Tibial nerve (tissue), 4 donors: ENCODE measurements at regions not wholly inside any gene's neighbourhood (a gene's known extent, or its start where the extent isn't known, plus 50 kb on each side); places are given as distances from the start of the nearest gene placed in this dataset.
A peak's percentile ranks its signal among the peaks of the same experiment; 100 is the strongest.

Source experiments
- DNase-seq, 2 donors: peaks; one replicate each; pipeline ENCODE4 v3.0.0-alpha.2; 2019; ENCODE audit warnings: low spot score in 2 of 2
- H3K27ac ChIP-seq, 4 donors: fragments of 200-600 bp; sonication (generic) in 3 of 4; one replicate each; pipeline ENCODE4 v1.5.1; 2017 to 2019; ENCODE audit warnings: mild to moderate bottlenecking in 1 of 4
- H3K27me3 ChIP-seq, 2 donors: fragments of 200-600 bp; sonication (generic) in 1 of 2; one replicate each; pipeline versions ENCODE4 v1.5.1 to v1.6.0; 2017 to 2019
- H3K36me3 ChIP-seq, 3 donors: fragments of 200-600 bp; sonication (generic); one replicate each; pipeline ENCODE4 v1.5.1; 2018 to 2019
- H3K4me1 ChIP-seq, 4 donors: fragments of 200-600 bp; sonication (generic) in 3 of 4; one replicate each; pipeline ENCODE4 v1.5.1; 2017 to 2019
- H3K4me3 ChIP-seq, 4 donors: fragments of 200-600 bp; sonication (generic) in 3 of 4; one replicate each; pipeline ENCODE4 v1.5.1; 2017 to 2019; ENCODE audit warnings: mild to moderate bottlenecking in 1 of 4, moderate library complexity in 1 of 4
- H3K9me3 ChIP-seq, 4 donors: fragments of 200-600 bp; sonication (generic) in 3 of 4; one replicate each; pipeline ENCODE4 v1.5.1; 2017 to 2019
- EP300 ChIP-seq, 2 donors: sonication (generic); formaldehyde crosslinking; IDR thresholded peaks; one replicate each; pipeline ENCODE4 v1.6.1; 2017; ENCODE audit warnings: antibody characterized with exemption in 2 of 2, mild to moderate bottlenecking in 1 of 2
- POLR2A ChIP-seq, 2 donors: fragments of 450-650 bp; IDR thresholded peaks; one replicate each; pipeline ENCODE4 v1.6.1; 2017; ENCODE audit warnings: antibody characterized with exemption in 2 of 2, mild to moderate bottlenecking in 2 of 2, moderate library complexity in 2 of 2
- WGBS, 2 donors: methylation state at CpG; one replicate each; pipeline ENCODE4 v1.1.5; 2018; 5-methylcytosine and 5-hydroxymethylcytosine counted together
- TF ChIP-seq, protein P1 (sequence below), 5 experiments: fragments of 200-600 bp in 3 of 5; fragments of 450-650 bp in 2 of 5; sonication (generic) in 3 of 5; IDR thresholded peaks; one replicate each; pipeline ENCODE4 v1.5.1; 2016 to 2019; ENCODE audit warnings: antibody characterized with exemption in 5 of 5, mild to moderate bottlenecking in 3 of 5, moderate library complexity in 2 of 5

- Histone ChIP-seq H3K36me3 (no peaks in the 10 kb centered on the region), H3K27me3 (no peaks in the 10 kb centered on the region), H3K9me3 (no peaks in the 10 kb centered on the region), H3K4me3 (no peak overlapping the region), H3K4me1 (peaks cover 0 to 9% (median 0%) of the 10 kb centered on the region in 4 donors), H3K27ac (no peak overlapping the region)
- DNase-seq: no peak
- TF ChIP-seq EP300 (IDR thresholded peaks at IDR 0.05): peak in 1 of 2 donors; percentile 43
- no peak for TF ChIP-seq POLR2A (IDR thresholded peaks at IDR 0.05)
- TF ChIP-seq, protein P1, sequence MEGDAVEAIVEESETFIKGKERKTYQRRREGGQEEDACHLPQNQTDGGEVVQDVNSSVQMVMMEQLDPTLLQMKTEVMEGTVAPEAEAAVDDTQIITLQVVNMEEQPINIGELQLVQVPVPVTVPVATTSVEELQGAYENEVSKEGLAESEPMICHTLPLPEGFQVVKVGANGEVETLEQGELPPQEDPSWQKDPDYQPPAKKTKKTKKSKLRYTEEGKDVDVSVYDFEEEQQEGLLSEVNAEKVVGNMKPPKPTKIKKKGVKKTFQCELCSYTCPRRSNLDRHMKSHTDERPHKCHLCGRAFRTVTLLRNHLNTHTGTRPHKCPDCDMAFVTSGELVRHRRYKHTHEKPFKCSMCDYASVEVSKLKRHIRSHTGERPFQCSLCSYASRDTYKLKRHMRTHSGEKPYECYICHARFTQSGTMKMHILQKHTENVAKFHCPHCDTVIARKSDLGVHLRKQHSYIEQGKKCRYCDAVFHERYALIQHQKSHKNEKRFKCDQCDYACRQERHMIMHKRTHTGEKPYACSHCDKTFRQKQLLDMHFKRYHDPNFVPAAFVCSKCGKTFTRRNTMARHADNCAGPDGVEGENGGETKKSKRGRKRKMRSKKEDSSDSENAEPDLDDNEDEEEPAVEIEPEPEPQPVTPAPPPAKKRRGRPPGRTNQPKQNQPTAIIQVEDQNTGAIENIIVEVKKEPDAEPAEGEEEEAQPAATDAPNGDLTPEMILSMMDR (IDR thresholded peaks at IDR 0.05): no peak
- WGBS, 2 donors: 33% methylated on average over 5 of the region's 5 CpGs
These were observed 50.7 kb upstream of the CHSY3 start for GRCh38 chr5:129853588-129853987.
